GM23338 (cell line): ENCODE measurements at regions not wholly inside any gene's neighbourhood (a gene's known extent, or its start where the extent isn't known, plus 50 kb on each side); places are given as distances from the start of the nearest gene placed in this dataset.

Source experiments
- EZH2 ChIP-seq: fragments of 200-600 bp; sonication (generic); IDR thresholded peaks from one replicate; pipeline ENCODE4 v1.8.0; 2017; ENCODE audit warnings: antibody characterized with exemption, mild to moderate bottlenecking, low read depth; ENCODE audit not compliant: unreplicated experiment
- EZH2phosphoT487 ChIP-seq: fragments of 200-600 bp; sonication (generic); IDR thresholded peaks from one replicate; pipeline ENCODE4 v1.8.1; 2018; ENCODE audit warnings: antibody characterized with exemption; ENCODE audit not compliant: unreplicated experiment
- JUNB ChIP-seq: IDR thresholded peaks from one replicate; pipeline ENCODE4 v1.6.1; 2016; ENCODE audit warnings: antibody characterized with exemption; ENCODE audit not compliant: unreplicated experiment
- POLR2AphosphoS5 ChIP-seq: IDR thresholded peaks from 2 replicates; pipeline ENCODE4 v1.6.1; 2016; ENCODE audit warnings: antibody characterized with exemption, low read depth
- TF ChIP-seq, protein P1 (sequence below), 2 experiments: fragments of 200-600 bp in 1 of 2; sonication (generic) in 1 of 2; conservative IDR thresholded peaks; 2 replicates each; pipeline versions ENCODE4 v1.5.1 to v1.6.1; 2016 to 2017; ENCODE audit warnings: antibody characterized with exemption in 2 of 2, low read depth in 2 of 2, mild to moderate bottlenecking in 2 of 2, moderate library complexity in 1 of 2
- TF ChIP-seq, protein P2 (sequence below): IDR thresholded peaks from 2 replicates; pipeline ENCODE4 v1.6.1; 2016; ENCODE audit warnings: antibody characterized with exemption
- TF ChIP-seq, protein P3 (sequence below): IDR thresholded peaks from one replicate; pipeline ENCODE4 v1.6.1; 2018; ENCODE audit warnings: antibody characterized with exemption; ENCODE audit not compliant: unreplicated experiment

DNA sequence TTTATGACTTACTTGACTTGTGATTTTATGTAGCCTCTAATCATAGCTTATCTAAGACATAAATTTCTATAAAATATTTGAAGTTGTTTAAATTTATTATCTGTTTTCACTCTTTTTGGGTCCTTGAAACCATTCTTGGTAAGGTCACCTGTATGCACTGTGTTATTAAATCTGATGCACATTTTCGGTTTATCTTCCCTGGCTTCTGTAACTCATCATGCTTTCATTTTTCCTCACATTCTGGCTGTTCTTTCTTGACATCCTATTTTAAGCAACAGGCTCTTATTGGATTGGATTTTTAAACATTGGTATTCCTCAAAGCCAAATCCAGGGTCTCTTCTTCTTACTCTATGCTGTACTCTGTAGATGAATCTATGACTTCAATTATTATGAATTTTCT is 341.6 kb downstream of the TGFB2 start:
- TF ChIP-seq, protein P1, sequence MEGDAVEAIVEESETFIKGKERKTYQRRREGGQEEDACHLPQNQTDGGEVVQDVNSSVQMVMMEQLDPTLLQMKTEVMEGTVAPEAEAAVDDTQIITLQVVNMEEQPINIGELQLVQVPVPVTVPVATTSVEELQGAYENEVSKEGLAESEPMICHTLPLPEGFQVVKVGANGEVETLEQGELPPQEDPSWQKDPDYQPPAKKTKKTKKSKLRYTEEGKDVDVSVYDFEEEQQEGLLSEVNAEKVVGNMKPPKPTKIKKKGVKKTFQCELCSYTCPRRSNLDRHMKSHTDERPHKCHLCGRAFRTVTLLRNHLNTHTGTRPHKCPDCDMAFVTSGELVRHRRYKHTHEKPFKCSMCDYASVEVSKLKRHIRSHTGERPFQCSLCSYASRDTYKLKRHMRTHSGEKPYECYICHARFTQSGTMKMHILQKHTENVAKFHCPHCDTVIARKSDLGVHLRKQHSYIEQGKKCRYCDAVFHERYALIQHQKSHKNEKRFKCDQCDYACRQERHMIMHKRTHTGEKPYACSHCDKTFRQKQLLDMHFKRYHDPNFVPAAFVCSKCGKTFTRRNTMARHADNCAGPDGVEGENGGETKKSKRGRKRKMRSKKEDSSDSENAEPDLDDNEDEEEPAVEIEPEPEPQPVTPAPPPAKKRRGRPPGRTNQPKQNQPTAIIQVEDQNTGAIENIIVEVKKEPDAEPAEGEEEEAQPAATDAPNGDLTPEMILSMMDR (conservative IDR thresholded peaks at IDR 0.05; ENCODE audit: low read depth in 2 of 2) = no peak
- TF ChIP-seq EZH2phosphoT487 (no peak), EZH2 (no peak), POLR2AphosphoS5 (no peak), JUNB (no peak)
- TF ChIP-seq, protein P2, sequence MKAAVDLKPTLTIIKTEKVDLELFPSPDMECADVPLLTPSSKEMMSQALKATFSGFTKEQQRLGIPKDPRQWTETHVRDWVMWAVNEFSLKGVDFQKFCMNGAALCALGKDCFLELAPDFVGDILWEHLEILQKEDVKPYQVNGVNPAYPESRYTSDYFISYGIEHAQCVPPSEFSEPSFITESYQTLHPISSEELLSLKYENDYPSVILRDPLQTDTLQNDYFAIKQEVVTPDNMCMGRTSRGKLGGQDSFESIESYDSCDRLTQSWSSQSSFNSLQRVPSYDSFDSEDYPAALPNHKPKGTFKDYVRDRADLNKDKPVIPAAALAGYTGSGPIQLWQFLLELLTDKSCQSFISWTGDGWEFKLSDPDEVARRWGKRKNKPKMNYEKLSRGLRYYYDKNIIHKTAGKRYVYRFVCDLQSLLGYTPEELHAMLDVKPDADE = no peak
- TF ChIP-seq, protein P3, sequence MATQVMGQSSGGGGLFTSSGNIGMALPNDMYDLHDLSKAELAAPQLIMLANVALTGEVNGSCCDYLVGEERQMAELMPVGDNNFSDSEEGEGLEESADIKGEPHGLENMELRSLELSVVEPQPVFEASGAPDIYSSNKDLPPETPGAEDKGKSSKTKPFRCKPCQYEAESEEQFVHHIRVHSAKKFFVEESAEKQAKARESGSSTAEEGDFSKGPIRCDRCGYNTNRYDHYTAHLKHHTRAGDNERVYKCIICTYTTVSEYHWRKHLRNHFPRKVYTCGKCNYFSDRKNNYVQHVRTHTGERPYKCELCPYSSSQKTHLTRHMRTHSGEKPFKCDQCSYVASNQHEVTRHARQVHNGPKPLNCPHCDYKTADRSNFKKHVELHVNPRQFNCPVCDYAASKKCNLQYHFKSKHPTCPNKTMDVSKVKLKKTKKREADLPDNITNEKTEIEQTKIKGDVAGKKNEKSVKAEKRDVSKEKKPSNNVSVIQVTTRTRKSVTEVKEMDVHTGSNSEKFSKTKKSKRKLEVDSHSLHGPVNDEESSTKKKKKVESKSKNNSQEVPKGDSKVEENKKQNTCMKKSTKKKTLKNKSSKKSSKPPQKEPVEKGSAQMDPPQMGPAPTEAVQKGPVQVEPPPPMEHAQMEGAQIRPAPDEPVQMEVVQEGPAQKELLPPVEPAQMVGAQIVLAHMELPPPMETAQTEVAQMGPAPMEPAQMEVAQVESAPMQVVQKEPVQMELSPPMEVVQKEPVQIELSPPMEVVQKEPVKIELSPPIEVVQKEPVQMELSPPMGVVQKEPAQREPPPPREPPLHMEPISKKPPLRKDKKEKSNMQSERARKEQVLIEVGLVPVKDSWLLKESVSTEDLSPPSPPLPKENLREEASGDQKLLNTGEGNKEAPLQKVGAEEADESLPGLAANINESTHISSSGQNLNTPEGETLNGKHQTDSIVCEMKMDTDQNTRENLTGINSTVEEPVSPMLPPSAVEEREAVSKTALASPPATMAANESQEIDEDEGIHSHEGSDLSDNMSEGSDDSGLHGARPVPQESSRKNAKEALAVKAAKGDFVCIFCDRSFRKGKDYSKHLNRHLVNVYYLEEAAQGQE = no peak
